B cell (primary cell): ENCODE measurements at regions not wholly inside any gene's neighbourhood (a gene's known extent, or its start where the extent isn't known, plus 50 kb on each side); places are given as distances from the start of the nearest gene placed in this dataset.

Experiments
- ATAC-seq: fragments of 200-7000 bp; cut with Tn5 transposase; one replicate; pipeline ENCODE4 v1.10.0; 2021; ENCODE audit warnings: low read depth, mild to moderate bottlenecking, moderate number of reproducible peaks, moderate library complexity
- CTCF ChIA-PET: fragments of 350-600 bp; sonication (Branson Sonifier 250); formaldehyde crosslinking; loops from one replicate; lab custom pipeline; 2021; ENCODE audit warnings: antibody characterized with exemption, inconsistent platforms; lab: Charles Lee
- POLR2A ChIA-PET: fragments of 350-600 bp; sonication (Branson Sonifier 250); formaldehyde crosslinking; loops from one replicate; lab custom pipeline; 2021; ENCODE audit warnings: antibody characterized with exemption; lab: Charles Lee
- DNase-seq: peaks from one replicate; pipeline ENCODE4 v3.0.0; 2013
- H2AFZ ChIP-seq: 2 replicates; pipeline ENCODE4 v1.6.1; 2012; ENCODE audit warnings: mild to moderate bottlenecking, low read depth, low read length; ENCODE audit not compliant: insufficient read depth, poor library complexity, severe bottlenecking
- H3K27ac ChIP-seq, 2 donors: 1 replicate in 1 of 2; 2 replicates in 1 of 2; pipeline ENCODE4 v1.5.1; 2012 to 2013; ENCODE audit warnings: low read length in 2 of 2, mild to moderate bottlenecking in 2 of 2, moderate library complexity in 1 of 2
- H3K27me3 ChIP-seq, 4 experiments: fragments of 200-600 bp in 1 of 4; sonication (generic) in 1 of 4; replicated peaks in 1 of 4; 1 replicate in 2 of 4; 2 replicates in 2 of 4; pipeline versions ENCODE4 v1.6.1 to v1.7.0; 2013 to 2016; ENCODE audit warnings: low read length in 3 of 4, mild to moderate bottlenecking in 2 of 4, mixed read lengths in 1 of 4, moderate library complexity in 1 of 4; ENCODE audit not compliant: insufficient read depth in 4 of 4, control insufficient read depth in 3 of 4; ENCODE audit errors: control extremely low read depth in 1 of 4
- H3K36me3 ChIP-seq, 2 experiments: replicated peaks in 1 of 2; 1 replicate in 1 of 2; 2 replicates in 1 of 2; pipeline versions ENCODE4 v1.6.1 to v1.7.1; 2013; ENCODE audit warnings: low read length in 1 of 2; ENCODE audit not compliant: insufficient read depth in 2 of 2, control insufficient read depth in 1 of 2; ENCODE audit errors: control extremely low read depth in 1 of 2, extremely low read depth in 1 of 2
- H3K4me1 ChIP-seq, 2 donors: fragments of 200-600 bp in 1 of 2; sonication (generic) in 1 of 2; 1 replicate in 1 of 2; 2 replicates in 1 of 2; pipeline versions ENCODE4 v1.5.1 to v1.6.1; 2013 to 2017; ENCODE audit warnings: low read length in 2 of 2; ENCODE audit not compliant: control insufficient read depth in 2 of 2, insufficient read depth in 2 of 2
- H3K4me2 ChIP-seq: replicated peaks from 2 replicates; pipeline ENCODE3; 2012; ENCODE audit warnings: mild to moderate bottlenecking, low read depth, low read length; ENCODE audit not compliant: poor library complexity, severe bottlenecking
- H3K4me3 ChIP-seq, 5 experiments: fragments of 200-600 bp in 1 of 5; sonication (generic) in 1 of 5; 1 replicate in 3 of 5; 2 replicates in 2 of 5; pipeline versions ENCODE4 v1.5.1 to v1.7.0; 2011 to 2016; ENCODE audit warnings: low read length in 4 of 5, mild to moderate bottlenecking in 4 of 5, low read depth in 2 of 5, control low read depth in 1 of 5, moderate library complexity in 1 of 5; ENCODE audit not compliant: insufficient read depth in 1 of 5; ENCODE audit errors: control extremely low read depth in 1 of 5, extremely low read depth in 1 of 5
- H3K79me2 ChIP-seq: fragments of 200-600 bp; sonication (generic); one replicate; pipeline ENCODE4 v1.6.0; 2016; ENCODE audit warnings: low read length; ENCODE audit not compliant: control insufficient read depth, insufficient read depth
- H3K9ac ChIP-seq: fragments of 200-600 bp; sonication (generic); 2 replicates; pipeline ENCODE4 v1.6.1; 2017; ENCODE audit warnings: mild to moderate bottlenecking, low read length, moderate library complexity
- H3K9me3 ChIP-seq, 3 donors: one replicate each; pipeline versions ENCODE4 v1.6.1 to v1.7.1; 2013; ENCODE audit warnings: low read length in 2 of 3; ENCODE audit not compliant: control insufficient read depth in 2 of 3, insufficient read depth in 1 of 3; ENCODE audit errors: control extremely low read depth in 1 of 3
- H4K20me1 ChIP-seq: 2 replicates; pipeline ENCODE4 v1.6.0; 2012; ENCODE audit warnings: mild to moderate bottlenecking, low read length; ENCODE audit not compliant: insufficient read depth, control insufficient read depth, poor library complexity, severe bottlenecking
- H3K27ac Mint-ChIP-seq: one replicate; pipeline ENCODE4 v1.8.0; 2021; ENCODE audit warnings: mixed read lengths
- H3K27me3 Mint-ChIP-seq: one replicate; pipeline ENCODE4 v1.8.0; 2021; ENCODE audit warnings: mixed read lengths
- H3K4me1 Mint-ChIP-seq: one replicate; pipeline ENCODE4 v1.8.0; 2021; ENCODE audit warnings: mixed read lengths
- H3K4me3 Mint-ChIP-seq: one replicate; pipeline ENCODE4 v1.8.0; 2021; ENCODE audit warnings: mixed read lengths
- H3K9me3 Mint-ChIP-seq: one replicate; pipeline ENCODE4 v1.8.0; 2022; ENCODE audit warnings: mixed read lengths; ENCODE audit not compliant: insufficient read depth
- EZH2 ChIP-seq: IDR thresholded peaks from 2 replicates; pipeline ENCODE4 v1.6.1; 2012; ENCODE audit warnings: borderline replicate concordance, low read depth, mild to moderate bottlenecking, moderate library complexity, low read length; ENCODE audit not compliant: insufficient read depth, poor library complexity, severe bottlenecking
- WGBS: methylation state at CpG from one replicate; pipeline ENCODE4 v1.1.5; 2013; ENCODE audit warnings: missing lambda C conversion rate; ENCODE audit not compliant: insufficient coverage; 5-methylcytosine and 5-hydroxymethylcytosine counted together
- intact Hi-C: fragments of 100-400 bp; cut with micrococcal nuclease; formaldehyde crosslinking; loops from one replicate; pipeline ENCODE4 v1.10.0; 2022
- TF ChIP-seq, protein P1 (sequence below): fragments of 200-600 bp; IDR thresholded peaks from one replicate; pipeline ENCODE4 v1.8.0; 2022; ENCODE audit warnings: antibody characterized with exemption, mild to moderate bottlenecking

DNA sequence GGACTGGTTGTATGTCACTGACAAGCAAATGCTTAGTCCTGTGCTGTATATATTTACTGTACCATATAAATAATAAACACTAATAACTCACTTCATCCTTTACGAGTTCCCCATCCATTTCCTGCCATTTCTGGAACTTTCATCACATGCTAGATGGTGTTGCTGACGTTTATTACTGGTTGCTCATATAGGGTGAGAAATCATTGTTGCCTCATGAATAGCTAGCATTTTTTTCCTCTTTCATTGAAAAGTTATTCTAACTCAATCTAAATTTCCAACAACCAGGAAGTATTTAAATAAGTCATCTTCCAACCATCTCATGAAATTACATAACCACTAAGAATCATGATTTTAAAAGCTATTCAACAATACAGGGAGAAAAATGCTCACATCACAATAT, 88.6 kb upstream of the RCN1 start:
- Mint-ChIP-seq H3K4me3 (no peak overlapping the region), H3K27ac (no peak overlapping the region), H3K27me3 (peaks cover 22% of the 10 kb centered on the region), H3K4me1 (no peaks in the 10 kb centered on the region), H3K9me3 (no peaks in the 10 kb centered on the region)
- H3K79me2 ChIP-seq, result no peaks in the 10 kb centered on the region
- ChIA-PET POLR2A (no interaction called here), CTCF (interaction anchor here (1.1 kb wide), 1 partner anchor 10 kb away, joined by 3 read pairs; no protein-coding TSS in a partner anchor)
- H3K4me2 ChIP-seq, result no peak overlapping the region
- no peaks in the 10 kb centered on the region for H3K4me1 ChIP-seq
- H3K36me3 ChIP-seq, result no peaks in the 10 kb centered on the region
- H3K27ac ChIP-seq, result no peak overlapping the region
- H3K27me3 ChIP-seq, result peaks cover 0 to 1% (median 0%) of the 10 kb centered on the region in 4 experiments
- intact Hi-C loops, result no loop called here
- ATAC-seq (no peak), DNase-seq (no peak)
- TF ChIP-seq, protein P1, sequence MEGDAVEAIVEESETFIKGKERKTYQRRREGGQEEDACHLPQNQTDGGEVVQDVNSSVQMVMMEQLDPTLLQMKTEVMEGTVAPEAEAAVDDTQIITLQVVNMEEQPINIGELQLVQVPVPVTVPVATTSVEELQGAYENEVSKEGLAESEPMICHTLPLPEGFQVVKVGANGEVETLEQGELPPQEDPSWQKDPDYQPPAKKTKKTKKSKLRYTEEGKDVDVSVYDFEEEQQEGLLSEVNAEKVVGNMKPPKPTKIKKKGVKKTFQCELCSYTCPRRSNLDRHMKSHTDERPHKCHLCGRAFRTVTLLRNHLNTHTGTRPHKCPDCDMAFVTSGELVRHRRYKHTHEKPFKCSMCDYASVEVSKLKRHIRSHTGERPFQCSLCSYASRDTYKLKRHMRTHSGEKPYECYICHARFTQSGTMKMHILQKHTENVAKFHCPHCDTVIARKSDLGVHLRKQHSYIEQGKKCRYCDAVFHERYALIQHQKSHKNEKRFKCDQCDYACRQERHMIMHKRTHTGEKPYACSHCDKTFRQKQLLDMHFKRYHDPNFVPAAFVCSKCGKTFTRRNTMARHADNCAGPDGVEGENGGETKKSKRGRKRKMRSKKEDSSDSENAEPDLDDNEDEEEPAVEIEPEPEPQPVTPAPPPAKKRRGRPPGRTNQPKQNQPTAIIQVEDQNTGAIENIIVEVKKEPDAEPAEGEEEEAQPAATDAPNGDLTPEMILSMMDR, result no peak
- TF ChIP-seq EZH2, result no peak
- no peak overlapping the region for H3K9ac ChIP-seq
- no peaks in the 10 kb centered on the region for H4K20me1 ChIP-seq
- H3K9me3 ChIP-seq, result peaks cover 0 to 5% (median 0%) of the 10 kb centered on the region in 3 donors
- no CpG with 5 or more reads among the region's 2 CpGs for WGBS
- no peak overlapping the region for H3K4me3 ChIP-seq
- no peak overlapping the region for H2AFZ ChIP-seq

DNA sequence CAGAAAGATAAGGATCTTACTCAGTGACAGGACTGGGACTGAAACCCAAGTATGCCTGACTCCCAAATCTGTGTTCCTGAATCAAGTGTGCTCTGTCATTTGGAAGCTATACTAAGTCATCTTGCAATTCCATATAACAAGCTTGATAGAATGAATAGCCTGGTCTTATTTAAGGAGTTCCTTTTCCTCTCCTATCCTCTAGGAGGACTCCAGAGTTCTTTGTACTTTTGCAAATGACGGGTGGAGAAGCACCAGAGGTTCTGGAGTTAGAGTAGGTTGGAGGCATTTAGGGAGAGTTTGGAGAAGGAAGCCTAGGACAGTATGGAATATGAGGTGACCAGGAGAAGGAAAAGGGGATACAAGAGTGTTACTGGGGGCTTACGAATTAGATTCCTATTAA, 92.9 kb upstream of the RCN1 start:
- no CpG with 5 or more reads among the region's 2 CpGs for WGBS

More for the DNA sequence above, 92.9 kb upstream of the RCN1 start:
- Histone ChIP-seq H2AFZ (no peak overlapping the region), H3K79me2 (no peaks in the 10 kb centered on the region), H3K9me3 (no peaks in the 10 kb centered on the region), H3K9ac (no peak overlapping the region), H3K36me3 (no peaks in the 10 kb centered on the region), H3K4me3 (no peak overlapping the region), H3K4me2 (no peak overlapping the region), H3K4me1 (no peaks in the 10 kb centered on the region), H3K27me3 (no peaks in the 10 kb centered on the region), H3K27ac (no peak overlapping the region), H4K20me1 (no peaks in the 10 kb centered on the region)
- H3K4me1 Mint-ChIP-seq, result peaks cover 2% of the 10 kb centered on the region
- ChIA-PET POLR2A (no interaction called here), CTCF (no interaction called here)
- intact Hi-C loops, result no loop called here
- TF ChIP-seq, protein P1, result no peak
- TF ChIP-seq EZH2, result no peak
- no peak overlapping the region for H3K27ac Mint-ChIP-seq
- no peak overlapping the region for H3K4me3 Mint-ChIP-seq
- H3K9me3 Mint-ChIP-seq, result no peaks in the 10 kb centered on the region
- ATAC-seq (no peak), DNase-seq (no peak)
- peaks cover 13% of the 10 kb centered on the region for H3K27me3 Mint-ChIP-seq
